HG03025 (cell line): ENCODE measurements at regions not wholly inside any gene's neighbourhood (a gene's known extent, or its start where the extent isn't known, plus 50 kb on each side); places are given as distances from the start of the nearest gene placed in this dataset.
"Not testable (repeated sequence)": the region's sequence is repeated elsewhere in the genome, so short reads cannot be mapped to it uniquely, and the experiment has no call there.

ENCODE experiments used
- ATAC-seq: cut with Tn5 transposase; IDR thresholded peaks from one replicate; pipeline ENCODE4 v1.9.1; 2021; ENCODE audit warnings: mild to moderate bottlenecking, moderate library complexity; ENCODE audit not compliant: unreplicated experiment, low FRiP score

GRCh38 chr21:36589352-36589971 lies 109.5 kb upstream of the SIM2 start:
- ATAC-seq = no peak

DNA sequence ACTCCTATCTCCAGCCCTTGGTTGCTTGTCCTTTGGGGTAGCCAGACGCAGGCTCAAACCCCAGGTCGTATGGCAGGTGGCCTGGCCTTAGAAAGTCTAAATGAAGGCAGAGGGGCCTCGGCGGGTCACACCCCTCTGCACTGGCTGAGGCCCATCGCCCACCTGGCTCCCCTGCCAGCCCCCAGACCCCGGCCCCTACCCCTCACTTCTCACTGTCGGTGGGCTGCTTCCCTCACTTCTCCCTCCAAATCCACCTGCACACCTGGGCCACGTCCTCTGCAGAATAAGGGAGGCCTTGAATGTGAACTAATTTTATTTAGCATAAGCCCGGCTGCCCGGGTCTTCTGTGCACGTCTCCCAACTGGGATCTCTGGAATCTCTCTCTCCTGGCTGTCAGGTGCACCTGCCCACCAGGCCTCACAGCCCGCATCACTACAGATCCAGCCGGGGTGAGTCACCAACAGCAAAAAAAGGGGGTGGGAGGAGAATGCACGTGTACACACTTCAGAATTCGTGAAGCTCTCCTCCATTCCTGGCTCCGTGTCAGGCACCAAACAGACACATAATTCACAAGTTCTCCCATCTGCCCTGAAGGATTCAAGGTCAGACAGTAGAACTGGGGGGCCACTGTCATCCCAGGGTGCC lies 107.5 kb upstream of the SIM2 start:
- no peak for ATAC-seq

GRCh38 chr21:36596174-36596573 lies 102.7 kb upstream of the SIM2 start:
- no peak for ATAC-seq

DNA sequence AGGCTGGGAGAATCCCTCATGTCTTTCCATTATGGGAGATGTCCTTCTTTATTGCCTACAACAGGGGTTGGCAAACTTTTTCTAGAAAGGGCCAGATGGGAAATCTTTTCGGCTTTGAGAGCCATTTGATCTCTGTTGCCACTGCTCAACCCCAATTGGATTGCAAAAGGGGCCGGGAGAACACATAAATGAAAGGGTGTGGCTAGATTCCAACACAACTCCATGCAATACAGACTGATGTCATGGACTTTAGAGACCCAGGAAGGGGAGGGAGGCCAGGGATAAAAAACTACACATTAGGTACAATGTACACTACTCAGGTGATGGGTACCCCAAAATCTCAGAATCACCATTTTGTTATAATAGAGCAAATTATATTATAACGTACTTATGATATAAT lies 97.6 kb upstream of the SIM2 start:
- no peak for ATAC-seq

GRCh38 chr21:36602735-36603134 lies 96.2 kb upstream of the SIM2 start:
- no peak for ATAC-seq

DNA sequence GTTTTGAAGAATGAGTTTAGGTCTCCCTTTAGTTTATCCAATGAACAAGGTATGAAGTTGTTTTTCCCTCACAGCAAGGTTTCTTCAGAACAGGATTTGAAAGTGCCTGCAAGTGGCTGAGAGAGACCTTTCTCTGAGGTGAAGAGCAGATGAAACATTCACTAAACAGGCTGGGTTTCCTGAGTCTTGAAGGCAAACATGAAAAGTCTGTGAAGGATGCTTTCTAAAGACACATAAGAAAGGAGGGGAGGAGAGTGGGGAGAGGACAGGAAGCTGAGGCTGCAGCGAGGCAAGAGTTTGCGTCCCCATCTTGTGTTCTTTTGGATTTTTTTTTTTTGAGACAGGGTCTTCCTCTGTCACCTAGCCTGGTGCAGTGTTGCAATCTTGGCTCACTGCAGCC lies 95.7 kb upstream of the SIM2 start:
- no peak for ATAC-seq

DNA sequence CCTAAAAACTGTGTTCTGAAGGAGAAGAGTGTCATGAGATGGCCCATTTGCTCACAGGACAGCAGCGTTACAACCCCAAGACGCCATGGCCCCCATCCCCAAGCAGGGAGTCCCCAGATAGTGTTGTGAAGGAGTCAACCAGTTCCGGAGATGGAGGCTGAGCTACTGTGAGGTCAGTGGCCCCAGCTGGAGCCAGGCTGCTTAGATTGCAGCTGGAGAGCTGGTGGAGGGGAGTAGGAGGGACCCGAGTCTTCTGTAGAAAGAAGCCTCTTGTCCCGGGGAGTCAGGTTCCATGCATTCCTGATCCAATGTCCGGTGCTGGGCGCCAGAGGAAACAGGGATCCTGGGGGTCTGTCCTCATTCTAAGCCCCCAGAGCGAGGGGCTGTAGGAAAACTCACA lies 93.5 kb upstream of the SIM2 start:
- no peak for ATAC-seq

DNA sequence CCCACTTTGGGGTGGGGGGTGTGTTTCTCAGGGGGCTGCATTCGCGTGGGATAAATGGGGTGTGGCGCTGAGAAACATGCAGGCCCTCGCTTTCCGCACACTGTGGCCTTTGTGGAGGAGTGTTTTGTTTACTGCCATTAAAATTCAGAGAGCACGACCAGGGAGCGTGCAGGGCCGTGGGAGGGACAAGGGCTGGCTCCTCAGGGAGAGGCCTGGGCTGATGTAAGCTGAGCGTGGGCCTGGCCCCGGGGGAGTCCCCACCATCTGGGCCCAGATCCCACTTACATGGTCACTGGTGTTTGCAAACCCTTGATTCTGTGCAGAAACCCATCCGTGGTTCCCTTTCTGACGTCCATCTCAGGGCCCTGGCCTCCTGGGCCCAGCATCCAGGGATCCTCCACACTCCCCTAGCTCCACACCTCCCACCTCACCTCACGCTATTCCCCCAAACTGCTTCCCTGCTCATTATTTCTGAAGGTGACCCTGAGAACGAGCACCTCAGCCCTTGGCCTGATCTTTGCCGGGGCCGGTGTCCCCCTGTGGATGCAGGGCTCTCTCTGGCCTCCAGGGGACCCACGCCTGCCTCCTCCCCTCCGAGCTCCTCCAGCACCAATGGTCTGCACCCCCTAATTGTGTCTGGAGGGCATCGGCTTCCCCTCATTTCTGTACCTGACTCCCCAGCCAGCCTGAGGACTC lies 92.5 kb upstream of the SIM2 start:
- no peak for ATAC-seq

DNA sequence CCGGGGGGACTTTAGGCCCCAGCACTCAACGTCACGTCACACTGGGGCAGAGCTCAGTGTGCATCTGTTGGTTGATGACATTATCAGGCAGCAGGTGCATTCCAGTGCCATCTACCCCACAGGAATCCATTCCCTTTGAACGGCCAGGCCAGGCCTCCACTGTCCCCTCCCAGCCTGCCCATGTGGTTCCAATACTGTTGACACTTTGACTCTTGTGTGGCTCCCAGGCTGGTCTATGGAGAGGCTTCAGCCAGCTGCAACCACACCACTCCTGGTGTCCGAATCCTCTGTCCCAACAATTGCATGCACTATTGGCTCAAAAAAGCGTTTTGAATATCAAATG lies 92.0 kb upstream of the SIM2 start:
- no peak for ATAC-seq

DNA sequence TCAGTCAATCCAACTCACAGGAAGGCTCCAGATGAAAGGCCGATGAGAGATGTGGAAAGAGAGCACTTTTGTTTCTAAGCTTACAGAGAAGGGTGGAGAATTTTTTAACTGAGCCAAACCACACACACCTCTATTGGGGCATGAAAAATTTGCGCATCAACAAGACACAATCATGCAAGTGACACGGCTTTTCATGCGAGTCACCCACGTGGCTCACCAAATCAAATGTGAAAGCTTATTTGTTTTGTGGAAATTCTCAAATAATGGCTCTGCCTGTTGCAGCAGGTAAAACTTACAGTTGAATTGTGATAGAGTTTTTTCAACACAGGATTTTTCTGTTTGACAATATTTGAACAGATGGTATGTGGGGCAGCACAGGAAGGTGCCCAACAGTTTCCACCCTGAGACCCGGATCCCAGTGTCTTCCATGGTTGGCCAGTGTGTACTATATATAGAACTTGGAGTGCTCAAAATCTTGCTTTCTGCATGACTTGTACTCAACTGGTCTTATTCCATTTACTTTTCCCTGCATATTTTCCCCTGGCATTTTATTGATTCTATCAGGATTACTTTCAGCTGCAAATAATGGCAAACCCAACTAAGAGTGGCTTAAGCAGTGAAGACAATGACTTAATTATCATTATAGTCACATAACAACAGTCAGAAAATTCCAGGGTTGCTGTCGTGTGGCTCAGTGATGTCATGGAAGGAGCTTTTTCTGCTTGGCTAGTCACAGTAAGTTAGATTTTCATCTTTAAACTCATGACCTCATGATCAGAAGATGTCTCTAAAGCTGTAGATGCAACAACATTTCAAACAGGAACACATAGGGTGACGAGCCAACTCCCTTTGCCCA lies 90.6 kb upstream of the SIM2 start:
- ATAC-seq = no peak

DNA sequence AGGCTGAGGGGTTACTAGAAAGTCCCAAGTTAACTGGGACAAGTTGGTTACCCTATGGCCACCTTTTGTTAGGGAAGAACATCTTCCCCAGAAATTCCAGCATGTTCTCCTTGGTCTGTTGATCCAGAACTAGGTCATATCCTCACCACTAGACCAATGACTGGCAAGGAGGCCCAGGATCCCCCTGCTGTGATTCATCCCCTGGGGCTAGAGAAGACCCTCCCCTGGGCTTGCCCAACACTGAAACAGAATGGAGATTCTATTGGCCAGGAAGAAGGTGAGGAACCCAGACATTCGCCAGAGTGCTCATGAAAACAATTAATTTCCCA lies 90.1 kb upstream of the SIM2 start:
- no peak for ATAC-seq

- ATAC-seq = no peak
Observed at GRCh38 chr21:36609654-36610053, 89.3 kb upstream of the SIM2 start.

DNA sequence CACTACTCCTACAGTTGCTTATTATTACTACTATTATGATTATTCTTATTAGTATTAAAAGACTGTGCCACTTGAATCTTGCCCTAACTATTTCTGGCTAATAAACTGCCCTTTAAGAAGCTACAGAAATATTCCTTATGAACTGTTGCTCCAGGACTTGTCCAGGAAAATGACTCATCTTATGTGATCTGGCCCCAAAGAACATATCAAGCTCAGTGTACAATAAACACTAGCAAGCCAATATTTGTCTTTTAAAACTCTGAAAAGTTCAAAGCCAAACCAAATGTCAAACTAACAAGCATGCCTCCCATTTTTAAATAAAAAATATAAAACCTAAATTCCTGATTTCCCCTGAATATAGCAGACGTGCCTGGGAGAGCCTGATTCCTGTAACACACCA lies 88.7 kb upstream of the SIM2 start:
- no peak for ATAC-seq

GRCh38 chr21:36610935-36611334 lies 88.0 kb upstream of the SIM2 start:
- no peak for ATAC-seq

GRCh38 chr21:36611379-36611778 lies 87.5 kb upstream of the SIM2 start:
- no peak for ATAC-seq

DNA sequence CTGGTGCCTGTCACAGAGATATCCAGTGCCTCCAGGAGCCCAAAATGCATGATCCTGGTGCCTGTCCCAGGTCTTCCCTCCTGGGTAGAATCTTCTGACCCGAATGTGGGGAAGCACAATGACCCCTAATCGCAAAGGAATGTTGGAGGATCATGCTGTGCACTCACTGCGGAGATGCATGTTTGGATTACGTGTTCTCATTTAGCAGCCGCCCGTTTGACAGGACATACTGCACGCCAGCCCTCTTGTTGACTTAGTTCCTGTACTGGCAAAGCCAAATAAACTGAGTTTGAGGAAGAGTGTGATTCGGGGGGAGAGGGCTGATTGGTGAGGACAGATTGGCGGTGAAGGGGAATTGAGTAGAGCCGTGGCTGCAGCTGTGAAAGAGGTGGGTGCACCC lies 85.9 kb upstream of the SIM2 start:
- no peak for ATAC-seq

- ATAC-seq = no peak
Observed at GRCh38 chr21:36613554-36613953, 85.4 kb upstream of the SIM2 start.

DNA sequence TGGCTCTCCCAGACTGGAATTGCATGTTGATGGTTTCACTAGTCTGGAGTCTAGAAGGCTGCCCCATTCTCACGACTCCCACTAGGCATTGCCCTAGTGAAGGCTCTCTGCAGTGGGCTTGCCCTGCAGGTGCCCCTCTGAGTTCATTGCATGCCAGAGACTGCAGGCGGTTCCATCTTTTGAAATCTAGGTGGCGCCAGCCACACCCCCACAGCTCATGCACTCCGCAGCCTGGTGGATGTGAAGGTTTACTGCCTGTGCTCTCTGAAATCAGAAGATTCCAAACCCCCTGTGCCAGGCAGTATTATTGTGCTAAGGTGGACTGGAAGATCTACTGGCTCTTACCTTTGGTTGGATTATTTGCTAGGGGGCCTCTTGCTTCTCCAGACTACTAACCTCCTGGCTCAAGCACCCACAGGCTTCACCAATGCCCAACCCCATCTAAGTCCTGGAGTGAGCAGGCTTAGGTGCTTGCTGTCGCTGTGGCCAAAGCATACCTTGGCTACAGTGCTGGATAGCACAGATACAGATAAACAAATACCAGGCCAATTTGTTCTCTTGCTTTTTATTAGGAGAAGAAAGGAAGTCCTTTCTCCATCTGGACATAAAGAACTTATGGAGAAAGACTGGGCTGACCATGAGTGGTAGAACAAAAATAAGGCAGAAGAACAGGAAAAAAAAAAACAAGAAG lies 83.5 kb upstream of the SIM2 start:
- no peak for ATAC-seq

DNA sequence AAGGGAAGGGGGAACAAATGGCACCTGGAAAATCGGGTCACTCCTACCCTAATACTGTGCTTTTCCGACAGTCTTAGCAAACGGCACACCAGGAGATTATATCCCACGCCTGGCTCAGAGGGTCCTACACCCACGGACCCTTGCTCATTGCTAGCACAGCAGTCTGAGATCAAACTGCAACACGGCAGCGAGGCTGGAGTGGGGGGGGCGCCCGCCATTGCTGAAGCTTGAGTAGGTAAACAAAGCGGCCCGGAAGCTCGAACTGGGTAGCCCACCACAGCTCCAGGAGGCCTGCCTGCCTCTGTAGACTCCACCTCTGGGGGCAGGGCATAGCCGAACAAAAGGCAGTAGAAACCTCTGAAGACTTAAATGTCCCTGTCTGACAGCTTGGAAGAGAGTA lies 82.1 kb upstream of the SIM2 start:
- ATAC-seq = not testable (repeated sequence)

GRCh38 chr21:36621794-36622193 lies 77.1 kb upstream of the SIM2 start:
- ATAC-seq = not testable (repeated sequence)

DNA sequence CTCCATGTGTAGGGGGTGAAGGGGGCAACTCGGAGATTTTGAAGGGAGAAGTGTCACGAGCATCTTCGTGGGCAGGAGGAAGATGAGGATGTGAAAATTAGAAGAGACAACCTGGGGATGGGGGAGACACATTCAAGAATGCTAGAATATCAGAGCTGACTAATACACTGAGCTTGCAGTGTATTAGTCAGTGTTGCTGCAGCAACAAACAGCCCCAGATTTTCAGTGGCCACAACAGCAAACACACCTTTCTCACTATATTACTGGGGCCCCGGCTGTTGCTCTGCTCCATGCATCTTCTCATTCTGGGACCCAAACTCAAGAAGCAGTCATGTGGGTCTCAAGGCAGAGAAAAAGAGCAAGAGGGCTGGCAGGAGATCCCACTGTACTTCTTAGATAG lies 74.8 kb upstream of the SIM2 start:
- ATAC-seq = no peak
